Activated CD4-positive, alpha-beta T cell treated with anti-CD3 and anti-CD28 coated beads, Interleukin-2, amount 50 U/mL, for 48 hours (primary cell): ENCODE measurements at regions not wholly inside any gene's neighbourhood (a gene's known extent, or its start where the extent isn't known, plus 50 kb on each side); places are given as distances from the start of the nearest gene placed in this dataset.
"Not testable (repeated sequence)": the region's sequence is repeated elsewhere in the genome, so short reads cannot be mapped to it uniquely, and the experiment has no call there.

Experiments
- DNase-seq, 2 experiments: peaks; one replicate each; pipeline ENCODE4 v3.0.0-alpha.2; 2020

DNA sequence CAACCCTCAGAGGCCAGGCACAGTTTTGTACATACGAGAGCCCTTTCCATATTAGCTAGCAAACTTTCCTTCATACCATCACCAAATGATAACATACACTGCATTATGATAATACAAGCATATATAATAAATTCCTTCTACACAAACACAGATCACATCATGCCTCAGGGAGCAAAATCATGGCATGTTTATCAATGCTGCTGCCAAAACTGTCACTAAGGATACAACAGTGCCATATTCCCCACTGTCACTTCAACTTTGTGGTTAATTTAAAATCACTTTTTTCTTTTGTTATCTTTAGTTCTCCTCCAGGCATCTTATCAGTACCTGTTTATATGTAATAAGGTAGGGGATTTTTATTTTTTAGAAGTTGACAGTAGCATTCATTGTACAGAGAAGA, 196.3 kb downstream of the EPM2A start:
- DNase-seq, result no peak

DNA sequence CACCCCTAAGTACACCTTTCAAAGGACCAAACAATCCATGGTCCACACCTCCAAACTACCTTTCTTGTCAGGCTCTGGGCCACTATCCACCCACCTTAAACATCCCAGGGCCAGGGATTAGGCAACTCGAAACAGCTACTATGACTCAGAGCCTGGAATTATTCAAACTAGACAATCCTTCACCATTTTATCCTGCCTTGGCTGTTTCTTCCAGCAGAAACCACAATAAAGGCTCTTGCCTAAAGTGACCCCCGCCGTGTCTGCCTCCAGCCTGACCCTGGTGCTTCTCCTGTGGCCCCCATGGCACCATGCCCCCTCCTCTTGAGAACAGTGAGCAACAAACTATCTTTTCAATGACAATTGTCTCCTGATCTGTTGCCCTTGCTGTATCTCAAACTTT, 195.5 kb downstream of the EPM2A start:
- DNase-seq, result no peak

DNA sequence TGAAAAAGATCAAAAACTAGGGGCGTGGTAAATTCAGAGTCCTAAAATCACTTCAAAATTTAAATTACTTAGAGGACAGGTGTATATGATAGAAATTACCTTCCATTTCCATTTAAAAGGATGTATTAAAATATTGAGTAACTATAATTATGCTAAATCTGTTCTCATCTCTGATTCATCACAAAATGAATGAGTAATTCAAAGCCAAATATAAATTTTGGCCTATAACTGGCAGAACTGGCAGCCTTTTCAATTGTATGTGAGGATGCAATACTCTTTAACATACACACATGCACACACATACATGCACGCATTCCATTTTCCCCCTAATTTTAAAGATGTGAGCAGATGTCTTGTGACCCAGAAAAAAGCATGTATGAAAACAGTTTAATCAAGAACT, 194.6 kb downstream of the EPM2A start:
- DNase-seq, result no peak

DNA sequence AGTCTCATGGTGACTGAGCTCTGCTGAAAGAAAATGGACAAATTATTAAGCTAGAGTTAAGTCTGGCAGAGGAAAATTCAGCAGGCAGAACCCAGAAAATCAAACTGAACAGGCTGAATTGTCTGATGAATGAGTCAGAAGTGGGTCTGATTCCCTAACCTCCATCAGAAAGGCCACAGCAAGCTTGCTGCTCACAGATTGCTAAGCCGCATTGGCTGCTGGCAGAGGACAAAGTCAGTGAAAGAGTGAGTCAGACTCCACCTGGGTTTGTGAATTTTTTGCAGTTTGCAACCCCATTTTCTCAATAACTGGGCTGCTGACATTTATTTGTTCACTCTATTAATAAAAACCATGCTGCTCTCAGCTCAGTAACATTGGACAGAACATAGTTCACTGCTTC, 191.3 kb downstream of the EPM2A start:
- no peak for DNase-seq

DNA sequence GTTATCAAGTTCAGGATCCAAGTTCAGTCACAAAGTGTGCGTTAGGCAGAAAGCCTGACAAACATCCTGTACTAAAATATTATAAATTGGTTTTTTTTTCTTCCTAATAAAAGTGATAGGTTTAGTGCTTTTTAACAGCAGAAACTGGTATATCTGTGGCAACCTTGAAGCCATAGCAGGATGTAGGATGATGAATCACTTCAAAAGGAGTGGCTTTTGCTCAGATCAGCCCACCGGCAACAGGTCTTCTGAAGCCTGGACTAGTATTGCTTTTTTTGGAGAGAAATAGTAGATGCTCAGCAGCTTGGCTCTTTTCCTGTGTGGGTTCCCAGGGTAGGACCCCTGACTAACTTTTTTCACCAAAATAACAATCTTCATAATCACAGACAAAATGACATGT, 190.8 kb downstream of the EPM2A start:
- DNase-seq, result no peak

DNA sequence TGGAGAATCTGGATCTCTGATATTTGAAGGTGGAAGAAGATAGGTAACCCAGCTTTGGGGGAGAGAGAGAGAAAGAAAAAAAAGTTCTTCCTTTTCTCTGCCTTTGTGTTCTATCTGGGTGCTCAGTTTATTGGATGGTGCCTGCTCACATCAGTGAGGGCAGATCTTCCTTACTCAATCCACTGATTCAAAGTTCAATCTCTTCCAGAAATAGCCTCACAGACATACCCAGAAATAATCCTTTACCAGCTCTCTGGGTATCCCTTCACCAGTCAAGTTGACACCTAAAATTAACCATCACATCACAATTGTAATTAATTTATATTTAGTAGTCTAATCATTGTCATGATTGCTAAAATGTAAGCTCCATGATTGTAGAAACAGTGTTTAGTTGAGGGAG, 189.1 kb downstream of the EPM2A start:
- no peak for DNase-seq

DNA sequence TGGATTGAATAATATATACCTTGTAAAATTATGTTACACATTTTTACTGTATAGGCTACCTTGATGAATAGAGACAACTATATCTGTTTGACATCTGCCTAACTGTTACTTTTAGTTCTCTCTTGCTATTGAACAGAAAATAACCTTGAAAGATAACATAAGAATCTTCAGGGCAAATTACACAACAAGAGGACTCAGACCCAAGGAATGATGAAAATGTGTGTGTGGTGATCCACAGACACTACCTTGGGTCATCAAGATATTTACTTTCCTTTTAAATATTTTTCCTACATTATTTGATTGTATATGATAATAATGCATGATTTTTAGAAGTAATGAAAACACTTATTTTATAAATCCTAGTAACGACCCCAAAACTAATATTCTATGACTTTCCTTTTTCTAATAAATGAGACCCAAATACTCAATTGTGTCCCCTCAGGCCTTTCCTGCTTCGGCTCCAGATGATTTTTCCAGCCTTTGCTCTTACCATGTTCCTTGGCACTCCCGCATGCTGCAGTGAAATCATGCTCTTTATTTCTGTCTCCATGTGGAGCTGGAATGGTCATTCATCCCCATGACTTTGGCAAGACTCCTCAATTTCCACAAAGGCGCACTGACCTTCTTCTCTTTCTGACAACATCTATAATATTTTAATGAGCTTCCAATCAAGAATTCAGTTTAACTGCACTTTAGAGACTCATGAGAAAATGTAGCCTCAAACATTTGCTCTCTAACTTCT, 187.6 kb downstream of the EPM2A start:
- no peak for DNase-seq

DNA sequence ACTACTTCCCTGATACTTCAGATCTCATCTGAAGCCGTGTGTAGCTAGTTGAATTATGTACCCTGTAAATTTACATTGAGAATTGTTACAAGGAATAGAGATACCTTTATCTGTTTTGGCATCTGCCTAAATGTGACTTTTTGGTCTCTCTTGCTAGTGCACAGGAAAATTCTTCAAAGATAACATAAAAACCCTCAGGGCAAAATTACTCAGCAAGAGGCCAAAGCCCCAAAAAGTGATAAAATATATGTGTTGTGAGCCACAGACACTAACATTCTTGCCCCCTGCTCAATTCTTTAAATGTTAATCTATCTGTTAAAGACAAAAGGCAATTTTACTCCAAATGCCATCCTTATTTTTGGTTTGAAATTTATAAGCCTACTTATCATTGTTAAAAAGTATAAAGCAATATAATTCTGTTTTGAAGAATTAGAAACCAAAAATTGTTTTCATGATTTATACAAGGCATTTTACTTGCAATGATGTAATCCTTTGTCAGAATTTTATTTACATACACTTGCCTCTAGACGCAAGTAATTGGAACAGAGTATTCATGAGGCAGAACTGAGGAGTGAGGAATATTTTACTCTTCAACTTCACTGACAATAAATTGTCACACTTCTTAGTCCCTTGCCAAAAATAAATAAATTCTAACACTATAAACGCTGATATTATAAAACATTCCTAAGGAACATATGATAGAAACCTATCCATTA, 186.2 kb downstream of the EPM2A start:
- DNase-seq, result no peak

DNA sequence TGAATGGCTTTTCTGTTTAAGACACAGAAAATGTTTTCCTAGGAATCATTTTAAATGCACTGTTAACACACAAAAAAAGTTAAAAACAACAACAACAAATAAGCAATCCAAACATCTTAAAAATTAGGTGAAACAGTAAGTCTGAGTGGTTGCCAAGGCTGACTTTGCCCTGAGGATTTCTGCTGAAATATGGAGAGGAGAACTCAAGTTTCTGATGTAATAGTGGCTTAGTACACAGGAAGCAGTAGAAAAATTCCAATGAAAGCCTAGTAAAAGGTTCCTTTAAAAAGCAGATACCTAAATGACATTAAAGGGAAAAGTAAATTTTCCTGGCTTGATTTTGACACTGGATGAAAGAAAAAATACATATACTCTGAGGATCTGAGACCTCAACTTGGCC, 184.2 kb downstream of the EPM2A start:
- DNase-seq, result no peak

DNA sequence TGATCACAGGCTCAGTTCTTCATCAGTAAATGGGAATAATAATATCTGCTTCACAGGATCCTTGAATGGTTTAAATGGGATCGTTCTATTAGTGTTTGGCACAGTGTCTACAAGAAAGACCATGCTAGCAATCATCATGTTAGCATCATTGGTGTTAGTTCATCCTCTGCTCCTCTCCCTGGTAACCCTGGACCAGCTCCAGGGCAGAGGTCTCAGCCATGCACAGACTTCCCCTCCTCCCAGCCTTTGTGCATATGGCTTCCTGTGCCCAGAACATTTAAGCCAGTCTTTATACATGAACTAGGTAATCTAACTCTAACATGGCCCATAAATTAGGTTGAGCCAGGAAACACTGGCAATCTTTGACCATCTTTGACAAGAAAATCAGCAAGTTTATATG, 180.2 kb downstream of the EPM2A start:
- no peak for DNase-seq

DNA sequence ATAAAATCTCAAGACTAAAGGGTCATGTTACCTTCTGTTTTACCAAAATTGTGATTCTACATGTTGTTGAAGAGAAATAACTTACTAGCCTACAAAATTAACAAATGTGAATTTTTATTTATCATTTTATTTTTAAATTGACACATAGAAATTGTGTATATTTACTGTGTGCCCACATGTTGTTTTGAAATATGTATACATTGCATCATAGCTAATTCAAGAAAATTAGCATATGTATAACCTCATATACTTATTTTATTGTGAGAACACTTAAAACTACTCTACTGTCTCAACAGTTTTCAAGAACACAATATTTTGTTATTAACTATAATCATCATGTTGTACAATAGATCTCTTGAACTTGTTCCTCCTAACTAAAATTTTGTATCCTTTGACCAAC, 177.8 kb downstream of the EPM2A start:
- no peak for DNase-seq

DNA sequence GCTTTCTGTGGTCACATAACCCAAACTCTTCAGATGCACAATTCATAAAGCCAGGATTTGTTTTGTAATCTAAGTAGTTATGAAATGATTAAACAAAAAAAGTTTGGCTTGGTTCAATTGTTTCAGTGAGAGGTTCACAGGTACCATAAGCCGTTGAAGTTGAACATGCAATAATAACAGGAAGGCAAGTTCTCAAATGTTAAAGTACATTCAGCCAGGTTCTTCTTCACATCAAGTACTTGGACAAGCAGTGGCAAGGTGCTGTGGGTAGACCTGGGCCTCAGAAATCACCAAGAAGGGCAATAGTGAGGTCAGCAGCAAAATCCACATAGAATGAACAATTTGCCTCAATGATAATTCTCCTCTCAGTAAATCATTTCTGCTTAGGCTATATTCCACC, 175.5 kb downstream of the EPM2A start:
- no peak for DNase-seq

DNA sequence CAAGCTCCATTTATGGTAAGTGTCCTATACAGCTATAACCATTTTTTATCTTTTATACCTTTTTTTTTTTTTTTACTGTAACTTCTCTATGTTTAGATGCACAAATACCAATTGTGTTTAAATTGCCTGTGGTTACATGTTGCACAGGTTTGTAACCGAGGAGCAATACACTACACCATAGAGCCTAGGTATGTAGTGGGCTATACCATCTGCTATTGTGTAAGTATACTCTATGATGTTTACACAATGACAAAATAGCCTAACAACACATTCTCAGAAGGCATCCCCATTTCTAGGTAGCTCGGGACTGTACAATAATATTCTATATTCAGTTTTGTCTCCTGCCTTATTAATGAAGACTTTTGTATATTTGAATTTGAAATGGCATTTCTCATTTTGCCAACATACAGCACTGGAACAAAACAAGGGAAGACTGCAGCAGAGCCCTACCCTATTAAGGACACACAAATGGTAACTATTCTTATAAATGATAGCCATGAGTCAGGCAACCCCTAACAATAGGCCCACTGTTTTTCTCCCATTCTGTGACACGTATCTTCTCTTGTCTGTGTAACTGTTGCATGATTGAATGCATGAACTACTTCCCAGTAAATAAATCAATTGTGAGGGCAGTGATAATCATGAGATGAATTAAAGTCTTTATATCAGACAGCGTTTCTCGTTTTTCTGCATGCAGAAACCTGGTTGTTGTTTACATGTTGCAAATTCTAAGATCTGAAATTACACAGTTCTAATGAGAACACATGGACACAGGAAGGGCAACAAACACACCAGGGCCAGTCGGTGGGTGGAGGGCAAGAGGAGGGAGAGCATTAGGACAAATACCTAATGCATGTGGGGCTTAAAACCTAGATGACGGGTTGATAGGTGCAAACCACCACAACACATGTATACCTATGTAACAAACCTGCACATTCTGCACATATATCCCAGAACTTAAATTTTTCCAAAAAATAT, 173.9 kb downstream of the EPM2A start:
- no peak for DNase-seq

DNA sequence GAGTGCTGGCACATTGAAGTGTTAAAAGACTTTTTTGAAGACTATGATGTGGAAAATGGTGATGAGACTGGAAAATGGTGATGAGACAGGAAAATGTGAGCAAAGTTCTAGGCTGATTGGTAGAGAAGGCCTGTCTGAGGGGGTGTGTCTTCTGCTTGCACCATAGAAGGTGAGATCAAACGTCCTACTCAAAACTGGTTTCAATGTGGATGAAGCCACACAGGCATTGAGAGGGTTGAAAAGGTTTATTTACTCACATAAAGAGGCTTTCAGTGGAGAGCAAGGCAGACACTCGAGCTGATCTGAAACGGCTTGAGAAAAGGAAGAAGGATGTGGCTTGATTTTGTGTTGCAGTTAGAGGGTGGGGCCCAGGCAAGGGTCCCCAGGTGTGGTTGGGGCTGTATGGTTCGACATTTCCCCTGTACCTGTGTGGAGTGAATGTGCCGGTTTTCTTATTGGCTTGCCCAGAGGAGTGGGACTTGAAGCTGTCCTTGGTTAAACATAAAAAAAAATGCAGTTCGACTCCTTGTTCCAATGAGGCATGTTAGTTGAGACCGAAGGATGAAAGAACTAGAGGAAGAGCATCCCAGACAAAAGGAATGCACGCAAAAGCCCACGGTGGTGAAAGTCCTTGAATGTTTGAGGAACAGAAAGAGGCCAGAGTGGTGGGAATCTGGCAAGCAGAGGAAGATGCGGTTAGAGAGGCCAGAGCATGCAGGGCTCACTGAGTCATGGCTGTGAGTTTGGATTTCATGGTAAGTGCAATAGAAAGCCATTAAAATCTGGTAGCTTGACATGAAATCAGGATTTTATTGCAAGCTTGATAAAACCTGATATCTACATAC, 172.3 kb downstream of the EPM2A start:
- no peak for DNase-seq

DNA sequence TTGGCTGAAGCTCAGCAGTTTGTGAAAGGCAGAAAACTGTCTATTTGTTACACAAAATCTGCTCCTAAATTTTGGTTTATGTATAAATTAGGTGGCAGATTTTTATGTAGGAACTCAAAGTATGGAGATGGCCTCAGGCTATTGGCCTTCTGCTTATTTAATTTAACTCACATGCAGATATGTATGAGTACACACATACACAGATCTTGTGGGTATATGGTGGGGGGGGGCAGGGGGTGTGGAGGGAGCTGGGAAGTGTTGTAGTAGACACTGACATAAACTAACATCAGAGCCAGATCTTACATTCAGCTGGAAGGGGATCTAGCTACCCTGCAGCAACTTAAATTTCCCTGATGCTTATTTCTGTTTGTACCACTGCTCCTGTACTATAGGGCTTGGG, 170.8 kb downstream of the EPM2A start:
- no peak for DNase-seq

DNA sequence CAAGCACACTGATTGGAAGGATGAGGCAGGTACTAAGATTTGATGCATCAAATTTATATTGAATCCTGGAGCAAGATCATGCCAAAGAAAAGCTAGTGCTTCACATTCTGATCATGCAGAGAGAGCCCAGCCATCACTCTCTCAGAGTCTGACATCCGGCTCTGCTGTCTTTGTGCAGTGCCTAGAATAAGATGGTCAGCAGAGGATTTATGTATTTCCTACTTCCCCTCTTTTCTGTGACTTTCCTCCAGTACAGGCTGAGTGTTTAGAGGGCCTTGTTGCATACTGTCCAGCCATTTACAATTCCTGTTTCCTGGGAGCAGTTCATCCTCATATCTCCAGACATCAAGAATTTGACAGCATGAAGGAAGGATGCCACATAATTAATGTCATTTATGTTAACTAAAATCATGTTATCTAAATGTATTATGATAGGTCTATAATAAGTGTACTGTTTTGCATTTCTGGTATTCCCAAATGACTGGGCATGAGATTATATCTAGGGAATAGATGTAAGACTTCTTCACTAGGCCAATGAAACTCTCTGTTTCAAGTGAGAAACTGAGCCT, 167.6 kb downstream of the EPM2A start:
- no peak for DNase-seq

DNA sequence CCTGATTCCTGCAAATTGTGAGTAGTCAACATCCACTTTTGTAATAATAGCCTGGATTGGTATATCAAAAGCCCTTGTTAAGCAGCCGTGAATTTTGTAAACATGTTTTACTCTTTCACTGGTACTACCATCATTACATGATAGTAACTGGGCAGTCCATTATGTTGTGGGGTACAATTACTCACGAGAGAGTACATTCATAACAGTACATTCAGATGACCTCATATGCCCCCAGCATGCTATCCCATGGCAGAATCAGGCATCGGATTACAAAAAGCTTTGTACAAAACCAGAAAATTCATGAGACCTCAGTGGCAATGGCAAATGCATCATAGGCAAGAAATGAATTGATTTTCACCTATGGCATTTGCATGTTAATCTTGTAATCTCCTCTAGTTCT, 166.2 kb downstream of the EPM2A start:
- DNase-seq, result no peak

DNA sequence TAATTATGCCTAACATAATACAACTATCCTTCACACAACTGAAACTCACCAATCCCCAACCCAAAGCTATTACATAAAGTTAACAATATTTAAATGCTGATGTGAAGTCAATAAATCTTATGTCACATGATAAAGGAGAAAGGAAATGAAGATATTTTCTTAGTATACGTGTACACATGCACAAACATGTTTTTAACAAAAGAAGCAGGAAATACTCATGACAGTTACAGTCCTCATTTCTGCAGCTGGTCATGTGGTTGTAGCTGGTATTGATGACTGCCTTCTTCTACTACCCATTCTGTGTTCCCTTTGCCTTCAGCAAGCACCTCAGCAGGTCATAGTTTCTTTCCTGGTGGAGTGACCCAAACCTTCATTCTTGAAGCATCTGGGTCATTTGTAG, 165.0 kb downstream of the EPM2A start:
- not testable (repeated sequence) for DNase-seq

DNA sequence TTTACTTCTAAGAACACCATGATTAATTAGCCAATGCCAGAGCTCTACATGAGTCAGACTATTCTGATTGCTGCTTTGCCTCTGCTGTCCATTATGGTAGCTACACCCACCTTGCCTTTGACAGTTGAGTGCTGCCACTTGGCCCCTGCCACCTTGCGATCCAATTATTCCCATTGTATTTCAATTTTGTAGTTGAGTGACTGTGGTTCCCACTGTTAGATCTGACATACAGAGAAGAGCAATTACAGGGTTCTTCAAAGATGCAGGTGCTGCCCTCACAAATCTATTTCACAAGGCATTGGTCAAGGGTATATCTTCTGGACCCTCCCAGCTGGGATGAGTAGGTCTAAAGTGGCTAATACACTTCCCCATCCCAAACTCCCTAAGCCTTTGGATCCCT, 161.1 kb downstream of the EPM2A start:
- not testable (repeated sequence) for DNase-seq
